ENCODE measurements at regions not wholly inside any gene's neighbourhood (a gene's known extent, or its start where the extent isn't known, plus 50 kb on each side); places are given as distances from the start of the nearest gene placed in this dataset.

DNA sequence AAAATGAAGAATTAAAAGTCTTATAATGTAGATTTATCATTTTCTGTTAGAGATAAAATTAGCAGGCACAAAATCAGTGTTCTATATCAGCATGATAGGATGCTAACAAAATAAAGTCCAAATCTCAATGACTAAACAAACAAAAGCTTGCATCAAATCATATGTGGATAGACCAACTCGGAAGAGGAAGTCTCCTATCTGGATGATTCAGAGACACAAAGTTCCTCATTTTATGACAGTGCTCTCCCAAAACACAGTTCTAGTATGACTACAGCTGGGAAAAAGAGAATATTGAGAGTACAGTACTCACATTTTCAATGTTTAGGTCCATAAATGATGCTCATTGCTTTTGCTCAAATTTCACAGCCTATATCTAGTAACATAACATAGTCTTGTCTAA lies 376.1 kb upstream of the CTSO start:
- Histone ChIP-seq H3K27ac (no peak overlapping the region), H3K4me3 (ENCODE audit: low read depth, low read length) (no peak overlapping the region), H3K9me3 (ENCODE audit: control insufficient read depth, low read length) (no peaks in the 10 kb centered on the region), H3K79me2 (no peaks in the 10 kb centered on the region), H2AFZ (no peak overlapping the region), H3K27me3 (ENCODE audit: control insufficient read depth, insufficient read depth, low read length) (no peaks in the 10 kb centered on the region), H3K36me3 (ENCODE audit: control insufficient read depth, insufficient read depth, low read length) (no peaks in the 10 kb centered on the region), H3K4me2 (ENCODE audit: low read length) (no peak overlapping the region), H3K4me1 (no peaks in the 10 kb centered on the region), H3K9ac (no peak overlapping the region)
- TF ChIP-seq, protein P1, sequence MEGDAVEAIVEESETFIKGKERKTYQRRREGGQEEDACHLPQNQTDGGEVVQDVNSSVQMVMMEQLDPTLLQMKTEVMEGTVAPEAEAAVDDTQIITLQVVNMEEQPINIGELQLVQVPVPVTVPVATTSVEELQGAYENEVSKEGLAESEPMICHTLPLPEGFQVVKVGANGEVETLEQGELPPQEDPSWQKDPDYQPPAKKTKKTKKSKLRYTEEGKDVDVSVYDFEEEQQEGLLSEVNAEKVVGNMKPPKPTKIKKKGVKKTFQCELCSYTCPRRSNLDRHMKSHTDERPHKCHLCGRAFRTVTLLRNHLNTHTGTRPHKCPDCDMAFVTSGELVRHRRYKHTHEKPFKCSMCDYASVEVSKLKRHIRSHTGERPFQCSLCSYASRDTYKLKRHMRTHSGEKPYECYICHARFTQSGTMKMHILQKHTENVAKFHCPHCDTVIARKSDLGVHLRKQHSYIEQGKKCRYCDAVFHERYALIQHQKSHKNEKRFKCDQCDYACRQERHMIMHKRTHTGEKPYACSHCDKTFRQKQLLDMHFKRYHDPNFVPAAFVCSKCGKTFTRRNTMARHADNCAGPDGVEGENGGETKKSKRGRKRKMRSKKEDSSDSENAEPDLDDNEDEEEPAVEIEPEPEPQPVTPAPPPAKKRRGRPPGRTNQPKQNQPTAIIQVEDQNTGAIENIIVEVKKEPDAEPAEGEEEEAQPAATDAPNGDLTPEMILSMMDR (IDR thresholded peaks at IDR 0.05), result no peak

DNA sequence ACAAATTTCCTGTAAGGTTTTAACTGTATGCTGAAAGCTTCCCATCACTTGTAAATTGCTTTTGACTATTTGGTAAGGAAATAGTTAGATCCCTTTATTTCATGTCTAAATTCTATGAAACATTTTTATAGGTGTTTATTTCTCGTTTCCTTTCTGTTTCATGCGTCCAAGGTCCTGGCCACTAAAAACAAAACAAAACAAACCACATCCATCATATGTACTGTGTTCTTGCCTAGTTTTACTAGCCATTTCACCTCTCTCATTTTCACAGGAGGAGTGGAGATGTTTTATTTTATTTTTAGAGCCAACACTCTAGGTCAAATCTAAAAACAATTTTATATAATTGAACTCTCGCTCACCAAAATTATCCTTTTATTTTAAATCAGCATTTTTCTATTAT lies 375.2 kb upstream of the CTSO start:
- H3K9ac ChIP-seq, result no peak overlapping the region
- no peaks in the 10 kb centered on the region for H3K27me3 ChIP-seq (ENCODE audit: control insufficient read depth, insufficient read depth, low read length)
- no peak overlapping the region for H3K4me3 ChIP-seq (ENCODE audit: low read depth, low read length)
- H2AFZ ChIP-seq, result no peak overlapping the region
- H3K27ac ChIP-seq, result no peak overlapping the region
- H3K4me2 ChIP-seq (ENCODE audit: low read length), result no peak overlapping the region
- H3K9me3 ChIP-seq (ENCODE audit: control insufficient read depth, low read length), result no peaks in the 10 kb centered on the region
- H3K79me2 ChIP-seq, result no peaks in the 10 kb centered on the region
- no peaks in the 10 kb centered on the region for H3K4me1 ChIP-seq
- TF ChIP-seq, protein P1 (IDR thresholded peaks at IDR 0.05), result no peak
- H3K36me3 ChIP-seq (ENCODE audit: control insufficient read depth, insufficient read depth, low read length), result no peaks in the 10 kb centered on the region

DNA sequence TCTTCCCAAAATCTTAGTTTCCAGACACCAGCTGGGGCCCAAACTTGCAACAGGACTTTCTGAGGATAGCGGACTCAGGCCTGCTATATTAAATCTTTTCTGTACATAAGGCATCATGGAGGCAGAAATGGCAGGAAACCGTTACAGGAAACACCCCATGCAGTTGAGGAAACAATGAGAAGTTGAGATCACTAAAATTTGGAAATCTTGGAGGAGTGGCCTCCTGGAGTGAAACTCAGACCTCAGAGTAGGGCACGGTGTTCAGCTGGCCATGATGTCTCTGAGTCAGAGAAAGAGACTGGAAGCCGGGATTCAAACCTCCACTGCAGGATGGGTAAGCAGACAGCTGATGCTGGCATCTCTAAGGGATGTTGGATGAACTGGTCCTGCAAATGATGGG lies 372.6 kb upstream of the CTSO start:
- Histone ChIP-seq H3K27ac (no peak overlapping the region), H3K4me3 (ENCODE audit: low read depth, low read length) (no peak overlapping the region), H3K4me2 (ENCODE audit: low read length) (no peak overlapping the region), H2AFZ (no peak overlapping the region), H3K79me2 (no peaks in the 10 kb centered on the region), H3K27me3 (ENCODE audit: control insufficient read depth, insufficient read depth, low read length) (no peaks in the 10 kb centered on the region), H3K4me1 (no peaks in the 10 kb centered on the region), H3K36me3 (ENCODE audit: control insufficient read depth, insufficient read depth, low read length) (no peaks in the 10 kb centered on the region), H3K9ac (no peak overlapping the region), H3K9me3 (ENCODE audit: control insufficient read depth, low read length) (no peaks in the 10 kb centered on the region)
- TF ChIP-seq, protein P1 (IDR thresholded peaks at IDR 0.05), result no peak

DNA sequence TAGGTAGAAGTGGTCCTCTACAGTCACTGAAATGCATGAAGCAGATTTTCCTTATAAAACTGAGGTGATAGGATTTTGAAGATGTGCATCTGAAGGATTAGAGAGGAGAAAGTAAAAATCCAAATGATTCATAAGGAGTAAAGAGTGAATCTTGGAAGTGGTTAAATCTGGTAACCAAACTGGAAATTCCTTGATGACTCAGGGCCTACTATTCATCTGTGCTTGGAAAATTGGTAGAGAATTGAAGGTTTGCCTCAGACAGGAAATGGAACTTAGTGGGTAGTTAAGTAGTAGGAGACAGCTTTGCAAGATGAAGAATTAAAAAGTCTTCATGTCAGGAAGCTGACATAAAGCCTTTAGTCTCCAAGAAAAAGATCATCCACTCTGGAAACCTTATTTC lies 368.9 kb upstream of the CTSO start:
- TF ChIP-seq, protein P1 (IDR thresholded peaks at IDR 0.05), result no peak
- Histone ChIP-seq H3K27ac (no peak overlapping the region), H3K36me3 (ENCODE audit: control insufficient read depth, insufficient read depth, low read length) (no peaks in the 10 kb centered on the region), H3K79me2 (no peaks in the 10 kb centered on the region), H3K4me1 (no peaks in the 10 kb centered on the region), H3K4me3 (ENCODE audit: low read depth, low read length) (no peak overlapping the region), H3K4me2 (ENCODE audit: low read length) (no peak overlapping the region), H3K27me3 (ENCODE audit: control insufficient read depth, insufficient read depth, low read length) (no peaks in the 10 kb centered on the region), H2AFZ (no peak overlapping the region), H3K9me3 (ENCODE audit: control insufficient read depth, low read length) (no peaks in the 10 kb centered on the region), H3K9ac (no peak overlapping the region)

DNA sequence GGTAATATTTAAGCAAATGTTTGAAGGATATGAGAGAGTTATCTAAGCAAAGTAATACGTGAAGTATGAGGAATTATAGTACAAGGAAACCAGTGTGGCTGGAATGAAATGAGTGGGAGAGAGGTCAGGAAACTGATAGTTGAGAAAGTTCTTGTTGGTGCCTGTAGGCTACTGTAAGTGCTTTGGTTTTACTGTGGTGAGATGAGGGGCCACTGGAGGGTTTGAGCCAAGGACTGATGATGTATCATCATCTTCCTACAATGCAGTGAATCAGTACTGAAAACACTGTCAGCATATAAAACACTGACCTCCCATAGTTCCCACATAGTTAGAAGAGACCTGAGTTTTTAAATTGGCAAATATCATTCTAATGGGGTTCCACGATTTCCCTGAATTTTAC lies 367.5 kb upstream of the CTSO start:
- no peaks in the 10 kb centered on the region for H3K79me2 ChIP-seq

More for the DNA sequence above, 367.5 kb upstream of the CTSO start:
- TF ChIP-seq, protein P1 (IDR thresholded peaks at IDR 0.05), result no peak
- Histone ChIP-seq H2AFZ (no peak overlapping the region), H3K9me3 (ENCODE audit: control insufficient read depth, low read length) (no peaks in the 10 kb centered on the region), H3K4me1 (no peaks in the 10 kb centered on the region), H3K4me3 (ENCODE audit: low read depth, low read length) (no peak overlapping the region), H3K27ac (no peak overlapping the region), H3K4me2 (ENCODE audit: low read length) (no peak overlapping the region), H3K27me3 (ENCODE audit: control insufficient read depth, insufficient read depth, low read length) (no peaks in the 10 kb centered on the region), H3K36me3 (ENCODE audit: control insufficient read depth, insufficient read depth, low read length) (no peaks in the 10 kb centered on the region), H3K9ac (no peak overlapping the region)

Measured in parathyroid adenoma (tissue), 2 donors.